ENCODE measurements at regions not wholly inside any gene's neighbourhood (a gene's known extent, or its start where the extent isn't known, plus 50 kb on each side); places are given as distances from the start of the nearest gene placed in this dataset.

- Histone ChIP-seq H3K36me3 (ENCODE audit: control insufficient read depth, insufficient read depth, low read length) (no peaks in the 10 kb centered on the region), H3K27me3 (ENCODE audit: control insufficient read depth, insufficient read depth, low read length) (no peaks in the 10 kb centered on the region), H3K4me3 (ENCODE audit: low read depth, low read length) (no peak overlapping the region)
- TF ChIP-seq CTCF (IDR thresholded peaks at IDR 0.05; ENCODE audit: insufficient read depth, low read length, poor library complexity, severe bottlenecking), result no peak
- DNase-seq (ENCODE audit: low read depth), result no peak
These were observed 153.9 kb upstream of the MIS18BP1 start for GRCh38 chr14:45406942-45407341.

- Histone ChIP-seq H3K27me3 (ENCODE audit: control insufficient read depth, insufficient read depth, low read length) (no peaks in the 10 kb centered on the region), H3K4me3 (ENCODE audit: low read depth, low read length) (no peak overlapping the region), H3K36me3 (ENCODE audit: control insufficient read depth, insufficient read depth, low read length) (no peaks in the 10 kb centered on the region)
- no peak for TF ChIP-seq CTCF (IDR thresholded peaks at IDR 0.05; ENCODE audit: insufficient read depth, low read length, poor library complexity, severe bottlenecking)
- DNase-seq (ENCODE audit: low read depth), result no peak
These were observed 148.1 kb upstream of the MIS18BP1 start for GRCh38 chr14:45400950-45401640.

- no peak for TF ChIP-seq CTCF (IDR thresholded peaks at IDR 0.05; ENCODE audit: insufficient read depth, low read length, poor library complexity, severe bottlenecking)
- DNase-seq (ENCODE audit: low read depth), result no peak
- Histone ChIP-seq H3K27me3 (ENCODE audit: control insufficient read depth, insufficient read depth, low read length) (no peaks in the 10 kb centered on the region), H3K36me3 (ENCODE audit: control insufficient read depth, insufficient read depth, low read length) (no peaks in the 10 kb centered on the region), H3K4me3 (ENCODE audit: low read depth, low read length) (no peak overlapping the region)
These were observed 147.5 kb upstream of the MIS18BP1 start for GRCh38 chr14:45400509-45400908.

GRCh38 chr14:45381091-45381490 is 128.1 kb upstream of the MIS18BP1 start:
- H3K36me3 ChIP-seq (ENCODE audit: control insufficient read depth, insufficient read depth, low read length), result no peaks in the 10 kb centered on the region
- no peaks in the 10 kb centered on the region for H3K27me3 ChIP-seq (ENCODE audit: control insufficient read depth, insufficient read depth, low read length)
- TF ChIP-seq CTCF (IDR thresholded peaks at IDR 0.05; ENCODE audit: insufficient read depth, low read length, poor library complexity, severe bottlenecking), result no peak
- DNase-seq (ENCODE audit: low read depth), result no peak
- H3K4me3 ChIP-seq (ENCODE audit: low read depth, low read length), result no peak overlapping the region

GRCh38 chr14:45377166-45377565 is 124.2 kb upstream of the MIS18BP1 start:
- TF ChIP-seq CTCF (IDR thresholded peaks at IDR 0.05; ENCODE audit: insufficient read depth, low read length, poor library complexity, severe bottlenecking), result no peak
- H3K36me3 ChIP-seq (ENCODE audit: control insufficient read depth, insufficient read depth, low read length), result no peaks in the 10 kb centered on the region
- H3K27me3 ChIP-seq (ENCODE audit: control insufficient read depth, insufficient read depth, low read length), result no peaks in the 10 kb centered on the region
- H3K4me3 ChIP-seq (ENCODE audit: low read depth, low read length), result no peak overlapping the region
- DNase-seq (ENCODE audit: low read depth), result no peak

- DNase-seq (ENCODE audit: low read depth), result no peak
- no peaks in the 10 kb centered on the region for H3K27me3 ChIP-seq (ENCODE audit: control insufficient read depth, insufficient read depth, low read length)
- H3K4me3 ChIP-seq (ENCODE audit: low read depth, low read length), result no peak overlapping the region
- TF ChIP-seq CTCF (IDR thresholded peaks at IDR 0.05; ENCODE audit: insufficient read depth, low read length, poor library complexity, severe bottlenecking), result no peak
- H3K36me3 ChIP-seq (ENCODE audit: control insufficient read depth, insufficient read depth, low read length), result no peaks in the 10 kb centered on the region
These were observed 120.9 kb upstream of the MIS18BP1 start for GRCh38 chr14:45373877-45374276.

All from kidney epithelial cell (primary cell).